ENCODE measurements at regions not wholly inside any gene's neighbourhood (a gene's known extent, or its start where the extent isn't known, plus 50 kb on each side); places are given as distances from the start of the nearest gene placed in this dataset.

DNA sequence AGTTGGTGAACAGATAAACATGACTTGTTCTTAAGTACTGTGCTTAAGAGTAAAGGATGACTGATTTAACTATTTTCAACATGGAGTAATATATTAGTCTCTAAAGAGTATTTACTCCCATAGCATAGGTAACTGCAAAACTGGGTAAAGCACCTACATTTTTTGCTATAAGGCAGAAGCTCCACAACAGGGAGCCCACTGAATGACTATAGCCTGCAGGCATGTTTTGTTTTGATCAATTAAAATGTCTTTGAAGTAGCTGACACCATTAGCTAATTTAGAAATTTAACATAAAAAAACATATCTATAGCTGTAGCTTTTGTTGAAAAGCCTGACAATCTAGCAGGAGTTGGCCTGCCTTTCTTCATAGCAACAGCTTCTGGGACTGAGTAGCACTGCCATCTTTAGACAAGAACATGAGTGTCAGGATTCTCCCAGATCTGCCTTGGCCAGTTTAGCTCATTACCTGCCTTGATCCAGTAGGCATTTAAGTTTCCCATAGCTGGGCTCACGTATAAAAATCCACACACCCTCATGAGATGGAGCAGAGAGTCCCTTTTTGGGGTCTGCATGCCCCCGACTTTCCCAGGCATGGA, 1935.1 kb upstream of the PIK3C3 start:
- TF ChIP-seq, protein P1, sequence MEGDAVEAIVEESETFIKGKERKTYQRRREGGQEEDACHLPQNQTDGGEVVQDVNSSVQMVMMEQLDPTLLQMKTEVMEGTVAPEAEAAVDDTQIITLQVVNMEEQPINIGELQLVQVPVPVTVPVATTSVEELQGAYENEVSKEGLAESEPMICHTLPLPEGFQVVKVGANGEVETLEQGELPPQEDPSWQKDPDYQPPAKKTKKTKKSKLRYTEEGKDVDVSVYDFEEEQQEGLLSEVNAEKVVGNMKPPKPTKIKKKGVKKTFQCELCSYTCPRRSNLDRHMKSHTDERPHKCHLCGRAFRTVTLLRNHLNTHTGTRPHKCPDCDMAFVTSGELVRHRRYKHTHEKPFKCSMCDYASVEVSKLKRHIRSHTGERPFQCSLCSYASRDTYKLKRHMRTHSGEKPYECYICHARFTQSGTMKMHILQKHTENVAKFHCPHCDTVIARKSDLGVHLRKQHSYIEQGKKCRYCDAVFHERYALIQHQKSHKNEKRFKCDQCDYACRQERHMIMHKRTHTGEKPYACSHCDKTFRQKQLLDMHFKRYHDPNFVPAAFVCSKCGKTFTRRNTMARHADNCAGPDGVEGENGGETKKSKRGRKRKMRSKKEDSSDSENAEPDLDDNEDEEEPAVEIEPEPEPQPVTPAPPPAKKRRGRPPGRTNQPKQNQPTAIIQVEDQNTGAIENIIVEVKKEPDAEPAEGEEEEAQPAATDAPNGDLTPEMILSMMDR (IDR thresholded peaks at IDR 0.05; ENCODE audit: low read length), result no peak
- TF ChIP-seq EZH2 (IDR thresholded peaks at IDR 0.05; ENCODE audit: borderline replicate concordance, low read length), result no peak
